ENCODE measurements at regions not wholly inside any gene's neighbourhood (a gene's known extent, or its start where the extent isn't known, plus 50 kb on each side); places are given as distances from the start of the nearest gene placed in this dataset.

DNA sequence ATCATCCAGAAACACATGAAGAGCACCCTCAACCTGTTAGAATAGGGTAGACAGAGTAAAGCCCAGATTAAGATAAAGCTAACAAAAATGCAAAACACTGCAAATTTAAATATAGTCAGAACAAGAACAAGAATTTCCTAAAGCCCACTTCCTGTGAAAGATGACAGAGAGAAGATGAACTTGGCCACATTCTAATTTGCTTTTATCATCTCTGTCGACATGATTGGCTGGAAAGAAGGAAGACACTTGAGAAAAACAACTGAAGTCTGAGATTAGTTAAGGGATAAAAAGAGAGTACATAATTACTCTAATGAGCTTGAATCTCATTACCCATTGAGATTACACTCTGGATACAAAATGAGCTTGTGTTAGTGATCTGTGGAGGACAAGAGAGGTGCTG, 537.6 kb downstream of the KLF5 start:
- TF ChIP-seq, protein P1, sequence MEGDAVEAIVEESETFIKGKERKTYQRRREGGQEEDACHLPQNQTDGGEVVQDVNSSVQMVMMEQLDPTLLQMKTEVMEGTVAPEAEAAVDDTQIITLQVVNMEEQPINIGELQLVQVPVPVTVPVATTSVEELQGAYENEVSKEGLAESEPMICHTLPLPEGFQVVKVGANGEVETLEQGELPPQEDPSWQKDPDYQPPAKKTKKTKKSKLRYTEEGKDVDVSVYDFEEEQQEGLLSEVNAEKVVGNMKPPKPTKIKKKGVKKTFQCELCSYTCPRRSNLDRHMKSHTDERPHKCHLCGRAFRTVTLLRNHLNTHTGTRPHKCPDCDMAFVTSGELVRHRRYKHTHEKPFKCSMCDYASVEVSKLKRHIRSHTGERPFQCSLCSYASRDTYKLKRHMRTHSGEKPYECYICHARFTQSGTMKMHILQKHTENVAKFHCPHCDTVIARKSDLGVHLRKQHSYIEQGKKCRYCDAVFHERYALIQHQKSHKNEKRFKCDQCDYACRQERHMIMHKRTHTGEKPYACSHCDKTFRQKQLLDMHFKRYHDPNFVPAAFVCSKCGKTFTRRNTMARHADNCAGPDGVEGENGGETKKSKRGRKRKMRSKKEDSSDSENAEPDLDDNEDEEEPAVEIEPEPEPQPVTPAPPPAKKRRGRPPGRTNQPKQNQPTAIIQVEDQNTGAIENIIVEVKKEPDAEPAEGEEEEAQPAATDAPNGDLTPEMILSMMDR (IDR thresholded peaks at IDR 0.05) = no peak
- TF ChIP-seq POLR2A (IDR thresholded peaks at IDR 0.05) = no peak

All from body of pancreas (tissue), 4 donors.